H9 (cell line): ENCODE measurements at regions not wholly inside any gene's neighbourhood (a gene's known extent, or its start where the extent isn't known, plus 50 kb on each side); places are given as distances from the start of the nearest gene placed in this dataset.

Source experiments
- DNase-seq: peaks from one replicate; pipeline ENCODE4 v3.0.0-alpha.2; 2017
- H2AFZ ChIP-seq: one replicate; pipeline ENCODE4 v1.6.1; 2013; ENCODE audit warnings: mild to moderate bottlenecking, low read length, control low read depth, moderate library complexity
- H2AK5ac ChIP-seq: 2 replicates; pipeline ENCODE4 v1.6.1; 2013; ENCODE audit warnings: low read length, control low read depth, mixed read lengths; ENCODE audit not compliant: insufficient read length
- H2BK120ac ChIP-seq: one replicate; pipeline ENCODE4 v1.6.1; 2013; ENCODE audit warnings: low read depth, mild to moderate bottlenecking, low read length, control low read depth, inconsistent platforms; ENCODE audit not compliant: poor library complexity, severe bottlenecking
- H2BK12ac ChIP-seq: 2 replicates; pipeline ENCODE4 v1.6.1; 2013; ENCODE audit warnings: low read length, control low read depth, mixed read lengths, low read depth; ENCODE audit not compliant: insufficient read length
- H2BK15ac ChIP-seq: 2 replicates; pipeline ENCODE4 v1.6.1; 2013; ENCODE audit warnings: low read depth, low read length, control low read depth
- H2BK20ac ChIP-seq: one replicate; pipeline ENCODE4 v1.6.1; 2013; ENCODE audit warnings: low read depth, mild to moderate bottlenecking, low read length, control low read depth, inconsistent platforms; ENCODE audit not compliant: poor library complexity, severe bottlenecking
- H2BK5ac ChIP-seq: 2 replicates; pipeline ENCODE4 v1.6.1; 2013; ENCODE audit warnings: low read length, control low read depth, mixed read lengths; ENCODE audit not compliant: insufficient read length
- H3K14ac ChIP-seq: 2 replicates; pipeline ENCODE4 v1.6.1; 2013; ENCODE audit warnings: low read length, control low read depth; ENCODE audit not compliant: insufficient read depth
- H3K18ac ChIP-seq: 2 replicates; pipeline ENCODE4 v1.6.1; 2013; ENCODE audit warnings: low read depth, mild to moderate bottlenecking, mixed read lengths, low read length, control low read depth; ENCODE audit not compliant: insufficient read length
- H3K23ac ChIP-seq: 2 replicates; pipeline ENCODE4 v1.6.1; 2013; ENCODE audit warnings: low read length, control low read depth, mixed read lengths, low read depth; ENCODE audit not compliant: insufficient read length
- H3K23me2 ChIP-seq: 2 replicates; pipeline ENCODE4 v1.6.1; 2013; ENCODE audit warnings: low read depth, mild to moderate bottlenecking, mixed read lengths, low read length, control low read depth; ENCODE audit not compliant: insufficient read length, poor library complexity, severe bottlenecking
- H3K27ac ChIP-seq: 2 replicates; pipeline ENCODE4 v1.5.1; 2013; ENCODE audit warnings: low read length, control low read depth, mixed read lengths, low read depth; ENCODE audit not compliant: insufficient read length
- H3K27me3 ChIP-seq: 2 replicates; pipeline ENCODE4 v1.6.1; 2013; ENCODE audit warnings: low read length, control low read depth, inconsistent platforms; ENCODE audit not compliant: insufficient read depth
- H3K4ac ChIP-seq: 2 replicates; pipeline ENCODE4 v1.6.1; 2013; ENCODE audit warnings: low read depth, mild to moderate bottlenecking, control low read depth, inconsistent platforms, low read length, moderate library complexity
- H3K4me1 ChIP-seq: 2 replicates; pipeline ENCODE4 v1.6.1; 2013; ENCODE audit warnings: low read length, control low read depth, inconsistent platforms; ENCODE audit not compliant: insufficient read depth
- H3K4me2 ChIP-seq: 2 replicates; pipeline ENCODE4 v1.6.1; 2013; ENCODE audit warnings: low read length, control low read depth, mixed read lengths; ENCODE audit not compliant: insufficient read length, insufficient read depth
- H3K56ac ChIP-seq: 2 replicates; pipeline ENCODE4 v1.6.1; 2013; ENCODE audit warnings: low read depth, mild to moderate bottlenecking, mixed read lengths, low read length, control low read depth; ENCODE audit not compliant: insufficient read length
- H3K79me1 ChIP-seq: 2 replicates; pipeline ENCODE4 v1.6.1; 2013; ENCODE audit warnings: low read depth, mild to moderate bottlenecking, moderate library complexity, low read length, control low read depth, inconsistent platforms; ENCODE audit not compliant: insufficient read depth, poor library complexity, severe bottlenecking
- H3K79me2 ChIP-seq: 2 replicates; pipeline ENCODE4 v1.6.1; 2013; ENCODE audit warnings: low read length, control low read depth, inconsistent platforms; ENCODE audit not compliant: insufficient read depth
- H3K9ac ChIP-seq: 2 replicates; pipeline ENCODE4 v1.6.1; 2013; ENCODE audit warnings: low read length, control low read depth, mixed read lengths; ENCODE audit not compliant: insufficient read length; ENCODE audit errors: extremely low read depth
- H3K9me3 ChIP-seq: one replicate; pipeline ENCODE4 v1.6.1; 2013; ENCODE audit warnings: low read depth, low read length, inconsistent platforms; ENCODE audit not compliant: control insufficient read depth
- H3T11ph ChIP-seq: one replicate; pipeline ENCODE4 v1.6.1; 2013; ENCODE audit warnings: mild to moderate bottlenecking, low read length, control low read depth, inconsistent platforms
- H4K20me1 ChIP-seq: one replicate; pipeline ENCODE4 v1.6.1; 2013; ENCODE audit not compliant: control insufficient read depth, insufficient read length, insufficient read depth
- H4K5ac ChIP-seq: 2 replicates; pipeline ENCODE4 v1.6.1; 2013; ENCODE audit warnings: low read depth, mild to moderate bottlenecking, mixed read lengths, low read length, control low read depth; ENCODE audit not compliant: insufficient read length
- H4K8ac ChIP-seq: replicated peaks from 2 replicates; pipeline ENCODE4 v1.6.1; 2013; ENCODE audit warnings: low read length, control low read depth, mixed read lengths, low read depth; ENCODE audit not compliant: insufficient read length
- H4K91ac ChIP-seq: 2 replicates; pipeline ENCODE4 v1.6.1; 2013; ENCODE audit warnings: low read depth, mild to moderate bottlenecking, moderate library complexity, mixed read lengths, low read length, control low read depth; ENCODE audit not compliant: insufficient read length
- H3K27ac Mint-ChIP-seq, 3 experiments: 2 replicates in 2 of 3; 3 replicates in 1 of 3; pipeline ENCODE4 v1.8.0; 2020 to 2021; ENCODE audit warnings: mixed read lengths in 3 of 3, mild to moderate bottlenecking in 1 of 3, moderate library complexity in 1 of 3
- H3K27me3 Mint-ChIP-seq: 2 replicates; pipeline ENCODE4 v1.8.0; 2021; ENCODE audit warnings: low read depth, mild to moderate bottlenecking, moderate library complexity, mixed read lengths
- H3K36me3 Mint-ChIP-seq, 3 experiments: 2 replicates in 2 of 3; 3 replicates in 1 of 3; pipeline ENCODE4 v1.8.0; 2020 to 2021; ENCODE audit warnings: low read depth in 3 of 3, mixed read lengths in 3 of 3; ENCODE audit not compliant: insufficient read depth in 1 of 3
- H3K4me1 Mint-ChIP-seq, 2 experiments: 2 replicates each; pipeline ENCODE4 v1.8.0; 2020; ENCODE audit warnings: mixed read lengths in 2 of 2
- H3K4me3 Mint-ChIP-seq, 2 experiments: 2 replicates in 1 of 2; 3 replicates in 1 of 2; pipeline ENCODE4 v1.8.0; 2020 to 2021; ENCODE audit warnings: mild to moderate bottlenecking in 2 of 2, mixed read lengths in 2 of 2, moderate library complexity in 1 of 2
- H3K9me3 Mint-ChIP-seq, 2 experiments: 2 replicates in 1 of 2; 3 replicates in 1 of 2; pipeline ENCODE4 v1.8.0; 2020; ENCODE audit warnings: mild to moderate bottlenecking in 2 of 2, mixed read lengths in 2 of 2, moderate library complexity in 1 of 2
- whole genome bisulfite sequencing: extraction: QIAGEN DNeasy Blood & Tissue Kit; methylation state at CpG from one replicate; pipeline ENCODE4 v1.1.7; 2013; ENCODE audit warnings: missing lambda C conversion rate, low lambda C conversion rate, mixed read lengths; ENCODE audit not compliant: insufficient read length; ENCODE audit errors: extremely low coverage; 5-methylcytosine and 5-hydroxymethylcytosine counted together
- TF ChIP-seq, protein P1 (sequence below): fragments of 200-600 bp; sonication (generic); conservative IDR thresholded peaks from 3 replicates; pipeline ENCODE4 v1.8.0; 2021; ENCODE audit warnings: antibody characterized with exemption, mild to moderate bottlenecking

DNA sequence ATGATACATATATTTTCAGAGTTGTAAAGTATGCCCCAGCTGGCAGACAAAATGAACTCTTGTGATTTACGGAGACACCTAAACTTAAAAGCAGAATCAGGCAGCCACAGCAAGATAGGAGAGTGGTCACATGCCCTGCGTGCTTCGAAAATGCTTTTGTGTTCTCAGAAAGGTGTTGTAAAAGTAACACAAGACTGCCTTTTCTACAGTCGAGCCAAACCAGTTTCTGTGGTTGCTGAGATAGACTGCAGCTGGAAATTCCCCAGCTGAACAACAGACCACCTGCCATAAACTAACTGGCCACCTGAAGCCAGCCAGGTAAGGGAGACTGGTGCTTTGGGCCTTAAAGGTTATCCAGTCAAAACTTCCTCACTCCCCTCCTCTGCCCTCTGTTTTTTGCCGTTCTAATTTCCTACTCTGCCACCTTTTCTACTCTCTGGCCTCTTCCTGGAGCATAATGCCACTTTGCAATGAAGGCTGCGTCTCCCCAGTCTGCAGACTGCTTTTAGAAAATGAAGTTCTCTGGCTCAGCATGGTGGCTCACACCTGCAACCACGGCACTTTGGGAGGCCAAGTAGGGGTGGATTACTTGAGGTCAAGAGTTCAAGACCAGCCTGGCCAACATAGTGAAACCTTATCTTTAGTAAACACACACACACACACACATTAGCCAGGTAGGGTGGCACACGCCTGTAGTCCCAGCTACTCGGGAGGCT, 381.2 kb upstream of the SLITRK1 start:
- H3K4me1 Mint-ChIP-seq = no peaks in the 10 kb centered on the region
- no peak overlapping the region for H3K9ac ChIP-seq
- no peaks in the 10 kb centered on the region for H3K36me3 Mint-ChIP-seq

More for the DNA sequence above, 381.2 kb upstream of the SLITRK1 start:
- Histone ChIP-seq H2BK120ac (no peak overlapping the region), H3K23me2 (no peaks in the 10 kb centered on the region), H4K5ac (no peak overlapping the region), H4K91ac (no peak overlapping the region), H3K56ac (no peak overlapping the region), H3K4me1 (no peaks in the 10 kb centered on the region), H2BK5ac (no peak overlapping the region), H3K18ac (no peak overlapping the region), H3K79me1 (no peaks in the 10 kb centered on the region), H3K9me3 (no peaks in the 10 kb centered on the region), H2BK15ac (no peak overlapping the region), H4K8ac (no peak overlapping the region), H3K14ac (no peak overlapping the region), H4K20me1 (no peaks in the 10 kb centered on the region), H3T11ph (no peak overlapping the region), H2BK12ac (no peak overlapping the region), H3K27ac (no peak overlapping the region), H2AK5ac (no peak overlapping the region), H2AFZ (no peak overlapping the region), H3K23ac (no peak overlapping the region), H2BK20ac (no peak overlapping the region), H3K4ac (no peak overlapping the region), H3K4me2 (no peak overlapping the region), H3K79me2 (no peaks in the 10 kb centered on the region), H3K27me3 (no peaks in the 10 kb centered on the region)
- Mint-ChIP-seq H3K9me3 (no peaks in the 10 kb centered on the region), H3K27me3 (no peaks in the 10 kb centered on the region), H3K27ac (peak overlapping the region in 1 of 3 experiments; percentile 41; a peak in 1 of 7 replicates), H3K4me3 (no peak overlapping the region)
- DNase-seq = no peak
- TF ChIP-seq, protein P1, sequence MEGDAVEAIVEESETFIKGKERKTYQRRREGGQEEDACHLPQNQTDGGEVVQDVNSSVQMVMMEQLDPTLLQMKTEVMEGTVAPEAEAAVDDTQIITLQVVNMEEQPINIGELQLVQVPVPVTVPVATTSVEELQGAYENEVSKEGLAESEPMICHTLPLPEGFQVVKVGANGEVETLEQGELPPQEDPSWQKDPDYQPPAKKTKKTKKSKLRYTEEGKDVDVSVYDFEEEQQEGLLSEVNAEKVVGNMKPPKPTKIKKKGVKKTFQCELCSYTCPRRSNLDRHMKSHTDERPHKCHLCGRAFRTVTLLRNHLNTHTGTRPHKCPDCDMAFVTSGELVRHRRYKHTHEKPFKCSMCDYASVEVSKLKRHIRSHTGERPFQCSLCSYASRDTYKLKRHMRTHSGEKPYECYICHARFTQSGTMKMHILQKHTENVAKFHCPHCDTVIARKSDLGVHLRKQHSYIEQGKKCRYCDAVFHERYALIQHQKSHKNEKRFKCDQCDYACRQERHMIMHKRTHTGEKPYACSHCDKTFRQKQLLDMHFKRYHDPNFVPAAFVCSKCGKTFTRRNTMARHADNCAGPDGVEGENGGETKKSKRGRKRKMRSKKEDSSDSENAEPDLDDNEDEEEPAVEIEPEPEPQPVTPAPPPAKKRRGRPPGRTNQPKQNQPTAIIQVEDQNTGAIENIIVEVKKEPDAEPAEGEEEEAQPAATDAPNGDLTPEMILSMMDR = no peak
- WGBS = no CpG with 5 or more reads among the region's 9 CpGs
